ENCODE measurements at regions not wholly inside any gene's neighbourhood (a gene's known extent, or its start where the extent isn't known, plus 50 kb on each side); places are given as distances from the start of the nearest gene placed in this dataset.
A peak's percentile ranks its signal among the peaks of the same experiment; 100 is the strongest.

GRCh38 chr5:73295447-73295846 is 122.5 kb downstream of the TMEM174 start:
- peaks cover 9% of the 10 kb centered on the region; the same call in 1 of the 2 replicates for H3K4me1 ChIP-seq (ENCODE audit: control insufficient read depth, insufficient read depth, low read length)
- no peaks in the 10 kb centered on the region for H3K36me3 ChIP-seq (ENCODE audit: control insufficient read depth, insufficient read depth, low read length)
- peak overlapping the region; percentile 60; the same call in 1 of the 2 replicates for H2AK5ac ChIP-seq (ENCODE audit: low read depth, low read length)
- no peak overlapping the region for H3K4me3 ChIP-seq (ENCODE audit: insufficient read depth, low read depth, low read length)
- H2BK15ac ChIP-seq (ENCODE audit: low read depth, low read length): no peak overlapping the region
- WGBS, 2 experiments (ENCODE audit: extremely low coverage in 2 of 2, insufficient read length in 1 of 2): no CpG with 5 or more reads among the region's 2 CpGs
- no peak overlapping the region for H3K4ac ChIP-seq (ENCODE audit: low read depth, low read length)
- no TSS peak for BruUV-seq (replicated peaks)
- H4K8ac ChIP-seq (ENCODE audit: low read depth in 2 of 2, low read length in 2 of 2): no peak overlapping the region
- dilution Hi-C loops (cut with HindIII; ENCODE audit: low sequenced_read_pairs, unreplicated experiment): no loop called here
- H4K91ac ChIP-seq (ENCODE audit: insufficient read depth, low read depth, low read length): no peak overlapping the region
- POLR2A ChIA-PET (ENCODE audit: unreplicated experiment): no interaction called here
- no peak overlapping the region for H2AK9ac ChIP-seq (replicated peaks; ENCODE audit: low read depth, low read length, poor library complexity)
- no peak overlapping the region for H3K4me2 ChIP-seq (ENCODE audit: low read depth, low read length)
- intact Hi-C loops (cut with micrococcal nuclease): loop anchor here (5.0 kb wide), 1 partner anchor 78 kb away; no protein-coding TSS in a partner anchor
- H3K27ac ChIP-seq (ENCODE audit: insufficient read depth, low read length): no peak overlapping the region
- no peak overlapping the region for H3K18ac ChIP-seq (ENCODE audit: low read depth, low read length)
- H3K27me3 ChIP-seq (ENCODE audit: control insufficient read depth, insufficient read depth, low read length): peaks cover 6% of the 10 kb centered on the region
- H2BK5ac ChIP-seq (ENCODE audit: low read depth, low read length, poor library complexity, severe bottlenecking): no peak overlapping the region
- in situ Hi-C loops (cut with MboI; ENCODE audit: low sequenced_read_pairs): no loop called here
- H3K9me3 ChIP-seq (ENCODE audit: control insufficient read depth, insufficient read depth, low read length): no peaks in the 10 kb centered on the region
- DNase-seq (no peak), ATAC-seq (ENCODE audit: low read depth) (no peak)
- no peak overlapping the region for H4K5ac ChIP-seq (ENCODE audit: low read depth, low read length)
- H3K79me1 ChIP-seq (ENCODE audit: low read depth in 1 of 2, low read length in 2 of 2): no peaks in the 10 kb centered on the region
- H3K56ac ChIP-seq (ENCODE audit: extremely low read depth, insufficient read depth, low read length): no peak overlapping the region
- no peak overlapping the region for H3K9ac ChIP-seq (ENCODE audit: low read depth, low read length)
- CTCF ChIA-PET: interaction anchor here (1.5 kb wide), 1 partner anchor 10 kb away, joined by 4 read pairs; no protein-coding TSS in a partner anchor
- TF ChIP-seq NFE2L2 (IDR thresholded peaks at IDR 0.05; ENCODE audit: low read depth, low read length) (no peak), FOS (IDR thresholded peaks at IDR 0.05; ENCODE audit: low read depth, low read length) (no peak), MAFK (IDR thresholded peaks at IDR 0.05; ENCODE audit: low read depth, low read length) (no peak), MXI1 (IDR thresholded peaks at IDR 0.05; ENCODE audit: borderline replicate concordance, low read depth, low read length) (no peak), RFX5 (IDR thresholded peaks at IDR 0.05; ENCODE audit: low read depth, low read length) (no peak), CEBPB (IDR thresholded peaks at IDR 0.05; ENCODE audit: low read depth, low read length) (no peak), CTCF (conservative IDR thresholded peaks at IDR 0.05; ENCODE audit: low read depth, low read length) (no peak), SMC3 (IDR thresholded peaks at IDR 0.05; ENCODE audit: low read depth, low read length) (no peak), BHLHE40 (IDR thresholded peaks at IDR 0.05; ENCODE audit: low read depth, low read length) (no peak), RAD21 (IDR thresholded peaks at IDR 0.05; ENCODE audit: low read length) (no peak), USF2 (IDR thresholded peaks at IDR 0.05; ENCODE audit: low read depth, low read length) (no peak), MAZ (IDR thresholded peaks at IDR 0.05; ENCODE audit: borderline replicate concordance, low read depth, low read length) (no peak), POLR2A (IDR thresholded peaks at IDR 0.05; ENCODE audit: low read depth, low read length) (no peak), CHD1 (IDR thresholded peaks at IDR 0.05; ENCODE audit: low read depth, low read length) (no peak), RCOR1 (IDR thresholded peaks at IDR 0.05; ENCODE audit: insufficient replicate concordance, low read length) (no peak)
- TF ChIP-seq, protein P1, sequence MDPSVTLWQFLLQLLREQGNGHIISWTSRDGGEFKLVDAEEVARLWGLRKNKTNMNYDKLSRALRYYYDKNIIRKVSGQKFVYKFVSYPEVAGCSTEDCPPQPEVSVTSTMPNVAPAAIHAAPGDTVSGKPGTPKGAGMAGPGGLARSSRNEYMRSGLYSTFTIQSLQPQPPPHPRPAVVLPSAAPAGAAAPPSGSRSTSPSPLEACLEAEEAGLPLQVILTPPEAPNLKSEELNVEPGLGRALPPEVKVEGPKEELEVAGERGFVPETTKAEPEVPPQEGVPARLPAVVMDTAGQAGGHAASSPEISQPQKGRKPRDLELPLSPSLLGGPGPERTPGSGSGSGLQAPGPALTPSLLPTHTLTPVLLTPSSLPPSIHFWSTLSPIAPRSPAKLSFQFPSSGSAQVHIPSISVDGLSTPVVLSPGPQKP (IDR thresholded peaks at IDR 0.05; ENCODE audit: borderline replicate concordance, low read depth, low read length): no peak
- 0 out of 2 replicates have a peak overlapping the region, but pooled peaks have one; percentile 10 for H2BK20ac ChIP-seq (ENCODE audit: low read depth, low read length)
- H3K23ac ChIP-seq (ENCODE audit: low read depth, low read length): no peak overlapping the region
- no peak overlapping the region for H2BK120ac ChIP-seq (ENCODE audit: low read depth, low read length)
- H3K9me1 ChIP-seq (ENCODE audit: insufficient read depth, low read length): peaks cover 3% of the 10 kb centered on the region
- 0 out of 2 replicates have a peak overlapping the region, but pooled peaks have one; percentile 42 for H3K14ac ChIP-seq (replicated peaks; ENCODE audit: low read depth, low read length)
- H4K20me1 ChIP-seq (ENCODE audit: insufficient read depth, low read length): no peaks in the 10 kb centered on the region
- H2AFZ ChIP-seq (replicated peaks; ENCODE audit: low read length, poor library complexity): no peak overlapping the region

Data from IMR-90 (cell line).